ENCODE measurements at regions not wholly inside any gene's neighbourhood (a gene's known extent, or its start where the extent isn't known, plus 50 kb on each side); places are given as distances from the start of the nearest gene placed in this dataset.
"Not testable (repeated sequence)": the region's sequence is repeated elsewhere in the genome, so short reads cannot be mapped to it uniquely, and the experiment has no call there.

DNA sequence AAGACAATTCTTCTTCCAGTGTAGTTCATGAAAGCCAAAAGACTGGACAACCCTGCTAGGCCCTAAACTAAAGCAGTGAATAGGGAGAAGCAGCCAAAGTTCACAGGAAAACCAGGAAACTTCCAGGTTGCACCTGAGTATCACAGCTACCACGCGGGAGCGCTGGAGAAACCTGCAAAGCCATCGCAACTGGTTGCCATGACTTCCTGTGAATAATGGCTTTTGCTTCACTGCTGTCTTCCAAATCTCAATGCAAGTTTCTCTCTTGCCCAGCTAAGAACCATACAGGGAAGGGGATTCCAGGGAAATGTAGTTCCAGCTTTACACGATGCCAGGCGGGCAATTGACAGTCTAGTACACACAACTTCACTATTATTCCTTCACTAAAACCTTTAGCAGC lies 114.1 kb downstream of the GXYLT1 start:
- no peak for DNase-seq

DNA sequence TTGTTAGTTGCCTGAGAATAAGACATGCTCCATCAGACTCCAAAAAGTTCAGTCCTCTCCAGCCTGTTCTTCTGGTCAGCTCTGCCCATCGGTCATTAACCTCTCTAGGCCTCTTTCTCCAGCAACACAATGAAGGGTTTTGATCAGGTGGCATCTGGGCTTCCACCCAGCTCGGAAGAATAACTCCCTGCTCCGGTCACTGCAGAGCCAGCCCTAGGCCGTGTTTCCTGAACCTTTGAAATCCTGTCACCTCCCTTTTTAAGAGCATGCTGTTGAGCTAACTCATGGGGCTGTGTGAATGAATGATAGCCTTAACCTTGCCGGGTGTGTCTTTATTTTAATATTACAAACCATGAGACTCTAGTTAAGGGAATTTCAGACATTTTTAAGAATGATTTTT lies 117.1 kb downstream of the GXYLT1 start:
- DNase-seq, result no peak

DNA sequence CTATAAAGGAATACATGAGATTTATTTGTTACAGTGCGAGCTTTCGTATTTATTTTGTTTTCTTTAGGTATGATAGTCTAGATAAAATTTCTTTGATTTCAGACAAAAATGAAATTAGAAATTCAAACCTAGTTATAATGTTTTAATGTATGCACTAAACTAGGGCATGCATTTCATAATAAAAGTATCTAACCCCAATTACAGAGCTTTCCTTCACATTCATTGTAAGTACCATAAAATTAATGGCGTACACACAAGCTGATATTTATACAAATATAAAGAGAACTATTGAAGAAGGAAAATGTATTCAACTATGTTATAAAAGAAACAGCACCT lies 120.2 kb downstream of the GXYLT1 start:
- DNase-seq, result no peak

DNA sequence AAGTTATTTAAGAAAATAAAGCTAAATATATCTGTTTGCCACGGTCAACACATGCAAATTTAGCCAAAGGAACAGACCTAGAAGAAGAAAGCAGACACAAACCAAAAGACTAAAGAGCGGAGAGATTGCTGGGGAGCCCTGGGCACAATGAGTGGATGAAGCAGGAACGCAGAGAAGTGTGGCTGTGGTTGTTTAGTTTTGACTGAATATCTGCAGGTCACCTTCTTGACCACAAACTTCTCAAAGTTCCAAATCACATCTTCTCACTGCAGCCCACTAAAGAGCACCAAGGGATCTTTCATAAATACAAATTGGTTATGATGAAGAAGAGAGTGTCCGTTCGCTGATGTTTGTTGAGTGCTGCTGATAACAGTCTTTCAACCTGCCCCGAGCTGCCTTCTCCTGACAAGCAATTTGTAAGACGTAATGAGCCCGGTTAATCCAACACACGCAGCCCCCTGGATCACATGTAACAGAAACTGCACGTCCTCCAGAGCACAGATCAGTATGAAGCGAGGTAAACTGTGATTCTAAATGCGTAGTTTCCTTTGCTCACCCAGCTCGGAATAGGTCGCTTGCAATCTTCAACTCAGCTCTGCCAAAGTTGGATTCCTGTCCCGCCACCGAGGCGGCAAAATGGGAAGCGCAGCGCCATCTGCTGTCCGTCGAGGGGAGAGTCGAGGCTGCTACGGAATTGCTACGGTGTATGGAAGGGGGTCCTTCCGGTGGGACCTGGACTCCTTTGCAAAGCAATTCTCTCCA lies 120.8 kb downstream of the GXYLT1 start:
- DNase-seq, result peak; percentile 23 to 66 (median 52)

DNA sequence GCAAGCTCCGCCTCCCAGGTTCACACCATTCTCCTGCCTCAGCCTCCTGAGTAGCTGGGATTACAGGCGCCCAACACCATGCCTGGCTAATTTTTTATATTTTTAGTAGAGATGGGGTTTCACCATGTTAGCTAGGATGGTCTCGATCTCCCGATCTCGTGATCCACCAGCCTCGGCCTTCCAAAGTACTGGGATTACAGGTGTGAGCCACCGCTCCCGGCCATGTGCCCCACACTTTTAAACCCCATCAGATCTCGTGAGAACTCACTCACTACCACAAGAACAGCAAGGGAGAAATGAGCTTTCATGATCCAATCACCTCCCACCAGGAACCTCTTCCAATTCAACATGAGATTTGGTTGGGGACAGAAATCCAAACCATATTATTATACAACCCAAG lies 122.7 kb downstream of the GXYLT1 start:
- not testable (repeated sequence) for DNase-seq

DNA sequence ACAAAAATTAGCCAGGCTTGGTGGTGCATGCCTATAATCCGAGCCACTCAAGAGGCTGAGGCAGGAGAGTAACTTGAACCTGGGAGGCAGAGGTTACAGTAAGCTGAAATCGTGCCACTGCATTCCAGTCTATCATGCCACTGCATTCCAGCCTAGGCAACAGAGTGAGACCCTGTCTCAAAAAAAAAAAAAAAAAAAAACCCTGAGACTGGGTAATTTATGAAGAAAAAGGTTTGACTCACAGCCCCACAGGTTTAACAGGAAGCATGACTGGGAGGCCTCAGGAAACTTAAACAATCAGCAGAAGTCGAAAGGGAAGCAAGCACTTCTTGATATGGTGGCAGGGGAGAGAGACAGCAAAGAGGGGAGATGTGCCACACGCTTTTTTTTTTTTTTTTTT lies 123.2 kb downstream of the GXYLT1 start:
- no peak for DNase-seq

DNA sequence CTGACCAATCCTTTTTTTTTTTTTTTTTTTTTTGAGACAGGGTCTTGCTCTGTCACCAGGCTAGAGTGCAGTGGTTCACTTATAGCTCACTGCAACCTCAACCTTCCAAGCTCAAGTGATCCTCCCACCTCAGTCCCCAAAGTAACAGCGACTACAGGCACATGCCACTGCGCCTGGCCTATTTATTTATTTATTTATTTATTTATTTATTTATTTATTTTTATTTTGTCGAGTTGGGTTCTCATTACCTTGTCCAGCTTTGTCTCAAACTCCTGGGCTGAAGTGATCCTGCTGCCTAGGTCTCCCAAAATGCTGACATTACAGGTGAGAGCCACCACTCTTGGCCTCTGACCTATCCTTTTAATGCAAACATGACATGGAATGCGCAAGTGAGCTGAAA lies 124.4 kb downstream of the GXYLT1 start:
- no peak for DNase-seq

DNA sequence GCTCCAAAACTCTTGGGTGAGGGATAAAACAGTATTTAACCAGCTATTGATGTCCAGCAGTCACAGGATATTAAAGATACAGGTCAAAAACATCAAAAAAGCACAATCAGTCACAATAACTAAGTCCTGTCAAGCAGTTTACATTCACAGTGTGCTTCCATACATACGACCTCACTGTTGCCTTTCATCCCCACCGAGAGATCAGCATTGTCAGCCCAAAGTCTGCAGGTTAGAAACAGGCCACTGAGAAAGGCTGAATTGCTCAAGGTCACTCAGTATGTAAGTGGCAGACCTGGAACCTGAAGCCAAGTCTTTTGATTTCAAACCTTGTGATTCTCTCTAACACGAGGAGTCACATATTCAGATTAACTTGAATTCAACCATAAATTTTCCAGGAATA lies 124.9 kb downstream of the GXYLT1 start:
- DNase-seq, result no peak

DNA sequence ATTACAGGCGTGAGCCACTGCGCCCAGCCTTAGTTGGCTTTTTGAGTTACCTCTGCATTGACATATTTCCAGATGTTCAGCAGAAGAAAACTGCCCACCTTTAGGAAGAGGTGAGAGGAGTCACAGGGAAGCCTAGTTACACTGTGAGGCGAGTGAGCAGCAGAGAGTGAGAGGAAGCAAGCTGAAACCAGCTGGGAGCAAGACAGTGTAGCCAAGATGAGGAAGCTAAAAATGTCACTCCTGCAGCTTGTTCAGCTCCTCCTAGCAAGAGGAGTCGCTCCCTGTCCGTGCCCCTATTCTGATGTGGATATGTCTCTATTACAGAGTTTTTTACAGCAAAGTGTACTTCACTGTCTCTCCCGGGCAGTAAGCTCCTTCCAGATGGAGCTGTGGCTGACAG lies 127.6 kb downstream of the GXYLT1 start:
- no peak for DNase-seq

DNA sequence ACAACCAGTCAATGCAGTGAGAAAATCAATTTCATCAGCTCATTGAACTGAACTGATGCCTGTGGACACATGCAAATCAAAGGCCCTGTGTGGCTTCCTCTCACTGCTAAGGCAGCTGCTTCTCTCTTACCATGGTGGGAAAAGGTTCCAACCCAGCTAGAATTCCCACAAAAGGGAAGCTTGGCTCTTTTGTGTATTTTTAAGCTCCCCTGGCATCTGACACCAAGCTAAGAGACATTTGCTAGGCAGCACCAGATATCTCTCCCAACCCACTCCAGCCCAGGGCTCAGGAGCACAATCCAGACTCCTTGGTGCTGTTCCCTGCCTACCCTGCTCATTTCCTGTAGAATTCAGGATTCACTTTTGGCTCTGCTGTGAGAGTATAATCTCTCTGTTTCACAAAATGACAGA lies 129.6 kb downstream of the GXYLT1 start:
- no peak for DNase-seq

DNA sequence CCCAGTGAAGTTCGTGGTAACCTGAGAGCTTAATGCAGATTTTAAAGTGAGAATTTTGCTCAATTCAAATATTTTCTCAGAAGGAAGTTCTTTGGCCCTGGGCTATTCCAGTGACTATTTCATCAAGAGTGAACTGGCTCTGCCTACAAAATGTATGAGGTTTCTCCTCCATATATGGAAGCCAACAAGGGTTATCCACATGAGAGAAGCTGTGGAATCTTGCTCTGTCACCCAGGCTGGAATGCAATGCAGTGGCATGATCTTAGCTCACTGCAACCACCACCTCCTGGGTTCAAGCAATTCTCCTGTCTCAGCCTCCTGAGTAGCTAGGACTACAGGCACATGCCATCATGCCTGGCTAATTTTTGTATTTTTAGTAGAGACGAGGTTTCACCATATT lies 132.2 kb downstream of the GXYLT1 start:
- not testable (repeated sequence) for DNase-seq

DNA sequence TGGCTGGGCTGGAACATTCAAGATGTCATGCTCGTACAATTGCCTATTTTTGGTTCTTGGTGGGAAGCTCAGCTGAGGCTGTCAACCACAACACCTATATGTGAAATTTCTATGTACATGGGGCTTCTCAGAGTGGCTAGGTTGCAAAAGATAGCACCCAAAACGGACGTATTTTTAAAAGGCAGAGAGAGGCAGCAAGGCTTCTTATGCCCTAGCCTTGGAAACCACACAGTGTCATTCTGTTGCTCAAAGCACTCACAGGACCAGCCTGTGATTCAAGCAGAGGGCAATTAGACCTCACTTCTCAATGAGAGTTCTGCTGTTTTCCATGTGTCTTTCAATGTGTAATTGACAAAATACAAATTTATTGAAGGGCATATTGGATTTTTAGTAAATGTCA lies 134.0 kb downstream of the GXYLT1 start:
- DNase-seq, result no peak

DNA sequence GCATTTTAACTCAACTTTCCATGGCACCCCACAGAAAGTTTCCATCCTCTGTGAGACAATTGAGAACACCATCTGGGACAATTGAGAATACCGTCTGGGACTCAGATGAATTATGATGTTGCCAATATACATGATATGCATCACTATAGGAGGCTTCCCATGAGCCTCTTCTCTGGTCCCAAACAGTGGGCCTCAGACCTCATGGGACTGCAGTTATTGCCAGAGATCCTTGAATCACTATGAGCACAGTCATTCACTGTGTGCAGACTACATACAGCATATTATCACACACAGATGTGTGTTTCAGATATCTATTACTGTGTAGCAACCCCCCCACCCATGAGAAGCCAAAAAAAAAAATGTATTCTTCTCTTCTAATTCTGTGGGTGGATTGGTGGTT lies 134.4 kb downstream of the GXYLT1 start:
- DNase-seq, result no peak

DNA sequence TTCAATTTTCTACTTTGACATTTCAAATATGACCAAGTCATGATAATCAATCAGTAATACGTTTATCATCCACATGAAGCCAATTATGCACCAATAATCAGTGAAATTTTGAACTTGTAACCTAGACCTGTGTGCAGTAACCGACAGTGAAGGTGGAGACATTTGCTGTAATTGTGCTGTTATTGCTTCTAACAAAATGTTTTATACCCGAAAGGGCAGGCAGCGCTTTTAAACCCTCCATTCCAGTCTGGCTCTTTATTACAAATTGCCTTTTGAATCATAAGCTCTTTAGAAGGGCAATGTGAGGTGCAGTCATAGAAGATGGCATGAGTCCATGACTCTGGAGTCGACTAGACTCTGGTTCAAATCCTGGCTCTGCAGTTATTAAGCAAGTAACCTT lies 135.7 kb downstream of the GXYLT1 start:
- no peak for DNase-seq

DNA sequence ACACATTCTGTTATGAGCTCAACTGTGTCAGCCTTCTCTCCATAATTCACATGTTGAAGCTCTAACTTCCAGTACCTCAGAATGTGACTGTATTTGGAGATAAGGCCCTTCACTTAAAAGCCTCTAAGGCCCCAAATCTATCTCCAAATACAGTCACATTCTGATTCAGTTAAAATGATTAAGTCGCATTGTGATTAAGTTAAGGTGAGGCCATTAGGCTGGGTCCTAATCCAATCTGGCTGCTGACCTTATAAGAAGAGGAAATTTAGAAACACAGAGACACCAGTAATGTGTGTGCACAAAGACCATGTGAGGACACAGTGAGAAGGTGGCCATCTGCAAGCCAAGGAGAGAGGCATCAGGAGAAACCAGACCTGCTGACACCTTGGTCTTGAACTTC lies 141.6 kb downstream of the GXYLT1 start:
- no peak for DNase-seq

DNA sequence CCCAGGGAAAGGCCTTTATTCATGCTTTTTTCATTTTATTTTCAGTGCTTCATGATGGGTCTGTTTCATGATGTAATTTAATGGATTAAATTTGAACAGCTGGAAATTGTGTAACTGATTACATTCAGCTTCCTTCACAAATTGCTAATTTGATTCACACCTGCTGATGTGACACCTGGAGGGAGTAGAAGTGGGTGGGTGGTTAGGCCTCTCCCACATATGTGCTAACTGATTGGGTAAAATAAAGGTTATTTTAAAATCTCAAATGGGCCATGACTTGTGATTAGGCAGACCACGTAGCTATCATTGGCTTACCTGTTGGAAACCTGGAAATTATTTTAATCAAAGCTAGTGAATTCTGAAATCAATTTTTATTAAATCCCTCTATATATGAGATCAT lies 142.1 kb downstream of the GXYLT1 start:
- no peak for DNase-seq

DNA sequence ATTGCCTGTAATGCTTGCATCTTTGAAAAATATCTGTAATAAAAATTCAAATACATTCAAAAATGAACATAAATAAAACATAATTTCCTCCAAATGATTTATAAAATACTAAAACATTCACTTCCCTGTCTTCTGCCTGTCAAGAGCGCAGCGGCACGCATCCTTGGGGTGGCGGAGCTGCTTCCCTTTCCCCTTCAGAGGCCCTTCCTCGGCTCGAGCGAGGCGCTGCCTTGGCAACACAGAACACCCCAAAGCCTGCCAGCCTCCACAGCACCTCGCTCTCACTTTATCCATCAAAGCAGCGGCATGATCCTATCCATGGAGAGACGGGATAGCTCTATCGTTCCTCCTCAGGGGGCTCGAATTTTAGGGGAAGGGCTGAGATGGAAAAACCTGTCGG lies 146.2 kb downstream of the GXYLT1 start:
- no peak for DNase-seq

DNA sequence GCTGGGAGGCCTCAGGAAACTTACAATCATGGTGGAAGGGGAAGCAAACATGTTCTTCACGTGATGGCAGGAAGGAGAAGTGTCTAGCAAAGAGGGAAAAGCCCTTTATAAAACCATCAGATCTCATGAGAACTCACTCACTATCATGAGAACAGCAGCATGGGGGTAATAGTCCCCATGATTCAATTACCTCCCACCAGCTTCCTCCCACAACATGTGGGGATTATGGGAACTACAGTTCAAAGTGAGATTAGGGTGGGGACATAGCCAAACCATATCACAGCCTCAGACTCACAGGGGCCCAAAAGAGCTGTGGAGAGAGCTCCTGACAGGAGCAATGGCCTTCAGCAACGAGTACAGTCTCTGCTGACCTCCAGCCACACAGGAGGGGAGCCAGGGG lies 151.4 kb downstream of the GXYLT1 start:
- no peak for DNase-seq

DNA sequence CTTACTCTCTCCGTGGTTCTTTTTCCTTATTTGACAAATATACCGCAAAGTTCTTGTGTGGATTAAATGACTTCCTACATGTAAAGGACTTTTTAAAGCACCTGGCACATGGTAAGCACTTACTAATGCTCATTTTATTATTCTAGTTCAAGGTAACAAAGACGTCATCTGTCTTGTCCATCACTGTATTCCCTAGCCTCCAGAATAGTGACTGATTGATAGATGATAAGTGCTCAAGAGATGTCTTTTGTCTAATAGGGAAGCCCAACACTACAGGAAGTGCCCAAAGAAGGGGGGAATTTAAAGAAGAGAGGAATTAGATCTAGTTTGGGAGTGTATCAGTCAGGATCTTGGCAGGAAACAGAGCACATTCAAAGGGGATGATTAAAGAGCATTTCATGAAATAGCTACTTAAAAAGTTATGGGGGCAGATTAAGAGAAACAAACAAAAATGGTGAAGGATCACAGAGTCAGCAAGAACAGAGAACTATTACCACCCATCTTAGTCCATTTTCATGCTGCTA lies 151.9 kb downstream of the GXYLT1 start:
- no peak for DNase-seq

DNA sequence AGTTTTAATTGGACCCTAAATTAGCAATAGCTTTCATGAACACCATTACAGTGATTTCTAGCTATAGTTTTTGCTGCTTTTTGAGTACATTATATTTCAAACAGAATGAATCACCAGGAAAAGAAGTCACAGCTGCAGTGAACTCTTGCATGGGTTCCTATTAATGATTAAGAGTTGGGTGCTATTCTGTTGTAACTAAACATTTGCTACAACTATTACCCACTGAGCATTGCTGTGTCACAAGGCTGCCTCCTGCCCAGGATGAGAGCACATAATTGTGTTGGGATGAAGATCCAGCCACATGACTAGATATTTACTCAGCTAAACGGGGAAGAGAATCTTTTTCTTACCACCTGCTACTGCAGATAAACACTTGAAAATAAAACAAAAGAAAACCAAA lies 152.7 kb downstream of the GXYLT1 start:
- DNase-seq, result no peak

DNA sequence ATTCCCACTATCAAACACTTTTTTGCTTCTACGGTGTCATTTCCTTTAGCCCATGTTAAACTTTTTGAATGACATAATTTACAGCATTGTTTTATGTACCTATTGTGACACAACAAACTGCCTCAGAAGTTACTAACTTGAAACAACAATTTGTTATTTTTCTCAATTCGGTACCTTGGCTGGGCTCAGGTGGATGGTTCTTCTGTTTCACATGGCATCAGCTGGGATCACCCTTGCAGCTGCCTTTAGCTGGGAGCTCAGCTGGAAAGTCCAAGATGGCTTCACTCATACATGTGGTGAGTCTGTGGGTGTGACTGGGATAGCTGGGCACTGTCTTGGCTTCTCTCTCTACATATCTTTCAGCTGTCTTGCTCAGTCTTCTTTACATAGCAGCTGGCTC lies 156.0 kb downstream of the GXYLT1 start:
- no peak for DNase-seq

DNA sequence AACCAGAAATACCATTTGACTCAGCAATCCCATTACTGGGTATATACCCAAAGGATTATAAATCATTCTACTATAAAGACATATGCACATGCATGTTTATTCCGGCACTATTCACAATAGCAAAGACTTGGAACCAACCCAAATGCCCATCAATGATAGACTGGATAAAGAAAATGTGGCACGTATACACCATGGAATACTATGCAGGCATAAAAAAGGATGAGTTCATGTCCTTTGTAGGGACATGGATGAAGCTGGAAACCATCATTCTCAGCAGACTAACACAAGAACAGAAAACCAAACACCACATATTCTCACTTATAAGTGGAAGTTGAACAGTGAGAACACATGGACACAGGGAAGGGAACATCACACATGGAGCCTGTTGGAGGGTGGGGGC lies 158.2 kb downstream of the GXYLT1 start:
- DNase-seq, result not testable (repeated sequence)

DNA sequence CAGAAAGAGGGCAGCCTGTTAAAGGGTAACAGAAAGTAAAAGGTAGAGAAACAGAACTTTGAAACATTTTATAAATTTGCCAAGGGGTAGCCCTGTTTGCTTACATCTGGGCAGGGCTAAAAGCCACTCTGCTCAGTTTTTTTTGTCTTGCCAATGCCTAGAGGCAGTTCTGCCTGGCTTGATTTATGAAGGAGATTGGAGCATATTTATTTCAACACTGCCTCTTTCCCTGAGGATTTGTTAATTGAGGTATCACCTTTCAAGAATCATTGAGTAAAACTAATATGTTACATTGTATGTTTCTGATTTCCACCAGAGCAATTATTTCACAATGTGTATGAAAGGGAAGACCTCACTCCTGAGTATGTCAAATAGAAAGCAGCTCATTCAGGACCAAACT lies 160.8 kb downstream of the GXYLT1 start:
- no peak for DNase-seq

DNA sequence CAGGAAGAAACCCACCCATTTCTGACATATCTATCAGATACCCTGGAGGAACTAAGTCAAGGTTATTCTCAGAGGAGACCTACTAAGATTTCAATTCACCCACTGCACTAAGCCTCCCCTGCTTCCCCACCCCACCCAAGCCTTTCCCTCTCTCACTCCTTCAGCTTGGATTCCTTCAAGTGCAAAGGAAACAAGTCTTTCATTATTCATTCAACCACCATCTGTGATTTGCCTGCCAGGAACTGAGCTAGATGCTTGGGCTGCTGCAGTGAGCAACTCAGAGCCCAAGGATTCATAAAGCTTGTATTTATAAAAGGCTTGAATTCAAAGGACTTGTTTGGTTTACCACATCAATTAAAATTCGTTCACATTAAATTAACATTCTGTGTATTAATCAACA lies 161.3 kb downstream of the GXYLT1 start:
- DNase-seq, result no peak

DNA sequence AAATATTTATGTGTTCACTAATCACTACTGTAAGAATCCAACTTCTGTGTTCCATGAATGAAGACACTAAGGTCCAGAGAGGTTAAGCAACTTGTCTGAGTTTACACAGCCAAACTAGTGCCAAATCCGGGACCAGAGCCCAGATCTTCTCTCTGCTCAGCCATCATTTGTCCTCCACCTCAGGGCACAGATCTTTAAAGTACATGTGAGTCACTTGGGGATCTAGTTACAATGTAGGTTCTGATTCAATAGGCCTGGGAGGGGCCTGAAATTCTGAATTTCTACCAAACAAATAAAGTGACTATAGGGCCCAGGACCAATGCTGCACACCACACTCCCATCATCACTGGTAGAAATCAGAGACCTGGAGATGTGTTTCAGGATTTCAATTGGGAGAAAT lies 162.9 kb downstream of the GXYLT1 start:
- no peak for DNase-seq

Data from stimulated activated naive CD4-positive, alpha-beta T cell (primary cell).